ENCODE measurements at regions not wholly inside any gene's neighbourhood (a gene's known extent, or its start where the extent isn't known, plus 50 kb on each side); places are given as distances from the start of the nearest gene placed in this dataset.

DNA sequence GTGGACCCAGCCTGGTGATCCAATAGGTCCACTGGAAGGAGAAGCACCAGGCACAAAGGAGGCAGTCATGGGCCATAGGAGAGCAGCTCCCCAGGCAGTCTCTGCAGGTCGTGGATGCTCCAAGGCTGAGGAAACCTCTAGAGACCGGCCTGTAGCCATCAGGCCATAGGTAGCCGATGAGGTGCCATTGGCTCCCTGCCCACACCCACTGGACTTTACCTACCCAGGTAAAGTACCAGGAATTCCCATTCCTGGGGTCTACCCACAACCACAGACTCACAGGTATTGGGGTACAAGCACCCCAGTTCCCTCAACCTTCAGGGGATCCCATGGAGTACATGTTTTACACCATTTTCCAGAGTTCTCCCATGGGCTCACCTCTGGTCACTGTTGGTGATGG, 188.0 kb upstream of the TCERG1L start:
- Histone ChIP-seq H2BK20ac (ENCODE audit: low read depth, low read length, poor library complexity, severe bottlenecking) (no peak overlapping the region), H3K4ac (ENCODE audit: low read depth, low read length) (no peak overlapping the region), H3K14ac (ENCODE audit: insufficient read depth, low read length) (no peak overlapping the region), H3K23me2 (ENCODE audit: insufficient read length, low read depth, low read length, poor library complexity, severe bottlenecking) (no peaks in the 10 kb centered on the region), H3K56ac (ENCODE audit: insufficient read length, low read depth, low read length) (no peak overlapping the region), H3K4me2 (ENCODE audit: insufficient read depth, insufficient read length, low read length) (no peak overlapping the region), H2BK12ac (ENCODE audit: insufficient read length, low read depth, low read length) (no peak overlapping the region), H2AK5ac (ENCODE audit: insufficient read length, low read length) (no peak overlapping the region), H3K79me2 (ENCODE audit: insufficient read depth, low read length) (no peaks in the 10 kb centered on the region), H4K5ac (ENCODE audit: insufficient read length, low read depth, low read length) (no peak overlapping the region), H3K4me1 (ENCODE audit: insufficient read depth, low read length) (no peaks in the 10 kb centered on the region), H2BK120ac (ENCODE audit: low read depth, low read length, poor library complexity, severe bottlenecking) (no peak overlapping the region), H4K20me1 (ENCODE audit: control insufficient read depth, insufficient read depth, insufficient read length) (no peaks in the 10 kb centered on the region), H4K91ac (ENCODE audit: insufficient read length, low read depth, low read length) (no peak overlapping the region), H3T11ph (ENCODE audit: low read length) (no peak overlapping the region), H3K27me3 (ENCODE audit: insufficient read depth, low read length) (no peaks in the 10 kb centered on the region), H2BK15ac (ENCODE audit: low read depth, low read length) (no peak overlapping the region), H2AFZ (ENCODE audit: low read length) (no peak overlapping the region), H2BK5ac (ENCODE audit: insufficient read length, low read length) (no peak overlapping the region), H3K79me1 (ENCODE audit: insufficient read depth, low read depth, low read length, poor library complexity, severe bottlenecking) (no peaks in the 10 kb centered on the region), H4K8ac (replicated peaks; ENCODE audit: insufficient read length, low read depth, low read length) (no peak overlapping the region), H3K9me3 (ENCODE audit: control insufficient read depth, low read depth, low read length) (no peaks in the 10 kb centered on the region), H3K9ac (ENCODE audit: extremely low read depth, insufficient read length, low read length) (no peak overlapping the region), H3K27ac (ENCODE audit: insufficient read length, low read depth, low read length) (no peak overlapping the region), H3K18ac (ENCODE audit: insufficient read length, low read depth, low read length) (no peak overlapping the region), H3K23ac (ENCODE audit: insufficient read length, low read depth, low read length) (no peak overlapping the region)
- Mint-ChIP-seq H3K4me1 (no peaks in the 10 kb centered on the region), H3K27me3 (ENCODE audit: low read depth) (peaks cover 4% of the 10 kb centered on the region), H3K4me3 (no peak overlapping the region), H3K9me3 (peaks cover 11 to 19% of the 10 kb centered on the region in 2 experiments), H3K27ac (no peak overlapping the region), H3K36me3 (ENCODE audit: insufficient read depth in 1 of 3, low read depth in 3 of 3) (peaks cover 0 to 7% (median 4%) of the 10 kb centered on the region in 3 experiments; a peak in 4 of 7 replicates)
- TF ChIP-seq, protein P1, sequence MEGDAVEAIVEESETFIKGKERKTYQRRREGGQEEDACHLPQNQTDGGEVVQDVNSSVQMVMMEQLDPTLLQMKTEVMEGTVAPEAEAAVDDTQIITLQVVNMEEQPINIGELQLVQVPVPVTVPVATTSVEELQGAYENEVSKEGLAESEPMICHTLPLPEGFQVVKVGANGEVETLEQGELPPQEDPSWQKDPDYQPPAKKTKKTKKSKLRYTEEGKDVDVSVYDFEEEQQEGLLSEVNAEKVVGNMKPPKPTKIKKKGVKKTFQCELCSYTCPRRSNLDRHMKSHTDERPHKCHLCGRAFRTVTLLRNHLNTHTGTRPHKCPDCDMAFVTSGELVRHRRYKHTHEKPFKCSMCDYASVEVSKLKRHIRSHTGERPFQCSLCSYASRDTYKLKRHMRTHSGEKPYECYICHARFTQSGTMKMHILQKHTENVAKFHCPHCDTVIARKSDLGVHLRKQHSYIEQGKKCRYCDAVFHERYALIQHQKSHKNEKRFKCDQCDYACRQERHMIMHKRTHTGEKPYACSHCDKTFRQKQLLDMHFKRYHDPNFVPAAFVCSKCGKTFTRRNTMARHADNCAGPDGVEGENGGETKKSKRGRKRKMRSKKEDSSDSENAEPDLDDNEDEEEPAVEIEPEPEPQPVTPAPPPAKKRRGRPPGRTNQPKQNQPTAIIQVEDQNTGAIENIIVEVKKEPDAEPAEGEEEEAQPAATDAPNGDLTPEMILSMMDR (conservative IDR thresholded peaks at IDR 0.05) = no peak
- no CpG with 5 or more reads among the region's 3 CpGs for WGBS (ENCODE audit: extremely low coverage, insufficient read length, low lambda C conversion rate)
- DNase-seq = no peak
